Mesendoderm (in vitro differentiated cells): ENCODE measurements at regions not wholly inside any gene's neighbourhood (a gene's known extent, or its start where the extent isn't known, plus 50 kb on each side); places are given as distances from the start of the nearest gene placed in this dataset.

ENCODE experiments used
- DNase-seq: peaks from one replicate; pipeline ENCODE4 v3.0.0; 2013
- H2AK5ac ChIP-seq: 2 replicates; pipeline ENCODE4 v1.6.1; 2013; ENCODE audit warnings: low read length, inconsistent platforms
- H2BK120ac ChIP-seq: 2 replicates; pipeline ENCODE4 v1.6.1; 2013; ENCODE audit warnings: low read depth, mild to moderate bottlenecking, low read length, moderate library complexity, mixed read lengths
- H2BK15ac ChIP-seq: replicated peaks from 2 replicates; pipeline ENCODE4 v1.6.1; 2013; ENCODE audit warnings: low read depth, mild to moderate bottlenecking, moderate library complexity
- H2BK5ac ChIP-seq: 2 replicates; pipeline ENCODE4 v1.6.1; 2013; ENCODE audit warnings: low read length, inconsistent platforms
- H3K18ac ChIP-seq: 2 replicates; pipeline ENCODE4 v1.6.1; 2013; ENCODE audit warnings: mild to moderate bottlenecking, low read length, mixed read lengths
- H3K23ac ChIP-seq: one replicate; pipeline ENCODE4 v1.6.1; 2013; ENCODE audit warnings: low read length
- H3K27ac ChIP-seq: 2 replicates; pipeline ENCODE4 v1.5.1; 2013; ENCODE audit warnings: low read depth, mild to moderate bottlenecking, inconsistent platforms, low read length, moderate library complexity
- H3K27me3 ChIP-seq: 2 replicates; pipeline ENCODE4 v1.6.1; 2013; ENCODE audit warnings: low read length, control low read depth, mild to moderate bottlenecking, inconsistent platforms; ENCODE audit not compliant: insufficient read depth, poor library complexity
- H3K36me3 ChIP-seq: 2 replicates; pipeline ENCODE4 v1.6.1; 2013; ENCODE audit warnings: low read length, inconsistent platforms; ENCODE audit not compliant: control insufficient read depth, insufficient read depth
- H3K4ac ChIP-seq: one replicate; pipeline ENCODE4 v1.6.1; 2013; ENCODE audit warnings: low read depth, mild to moderate bottlenecking, low read length, moderate library complexity
- H3K4me1 ChIP-seq: 2 replicates; pipeline ENCODE4 v1.6.1; 2013; ENCODE audit warnings: low read depth, low read length, inconsistent platforms; ENCODE audit not compliant: control insufficient read depth
- H3K4me2 ChIP-seq: 2 replicates; pipeline ENCODE4 v1.6.1; 2013; ENCODE audit warnings: low read length
- H3K4me3 ChIP-seq: 2 replicates; pipeline ENCODE4 v1.5.1; 2013; ENCODE audit warnings: mild to moderate bottlenecking, low read length
- H3K56ac ChIP-seq: one replicate; pipeline ENCODE4 v1.6.1; 2013; ENCODE audit warnings: low read length
- H3K79me1 ChIP-seq: 2 replicates; pipeline ENCODE4 v1.6.1; 2013; ENCODE audit warnings: low read length, inconsistent platforms
- H3K79me2 ChIP-seq: 2 replicates; pipeline ENCODE4 v1.6.1; 2013; ENCODE audit warnings: mild to moderate bottlenecking, low read length; ENCODE audit not compliant: control insufficient read depth, insufficient read depth
- H3K9ac ChIP-seq: 2 replicates; pipeline ENCODE4 v1.6.1; 2013; ENCODE audit warnings: low read length, inconsistent platforms
- H4K5ac ChIP-seq: one replicate; pipeline ENCODE4 v1.6.1; 2013; ENCODE audit warnings: low read length
- H4K8ac ChIP-seq: one replicate; pipeline ENCODE4 v1.6.1; 2013; ENCODE audit warnings: low read depth, mild to moderate bottlenecking, control low read depth, low read length, moderate library complexity
- WGBS: extraction: QIAGEN DNeasy Blood & Tissue Kit; methylation state at CpG from one replicate; pipeline ENCODE4 v1.1.7; 2013; ENCODE audit warnings: low lambda C conversion rate, missing lambda C conversion rate; ENCODE audit not compliant: insufficient coverage; ENCODE audit errors: extremely low coverage; 5-methylcytosine and 5-hydroxymethylcytosine counted together

- no peak overlapping the region for H3K4me3 ChIP-seq
- no peak overlapping the region for H2BK15ac ChIP-seq
- no peaks in the 10 kb centered on the region for H3K79me2 ChIP-seq
- no peak for DNase-seq
- H3K79me1 ChIP-seq = no peaks in the 10 kb centered on the region
- no peak overlapping the region for H3K27ac ChIP-seq
- no peak overlapping the region for H2AK5ac ChIP-seq
- no peak overlapping the region for H3K23ac ChIP-seq
- H3K4me1 ChIP-seq = no peaks in the 10 kb centered on the region
- no peak overlapping the region for H2BK5ac ChIP-seq
- H3K27me3 ChIP-seq = no peaks in the 10 kb centered on the region
- H3K4ac ChIP-seq = no peak overlapping the region
- H2BK120ac ChIP-seq = no peak overlapping the region
- no peak overlapping the region for H4K8ac ChIP-seq
- WGBS = no CpG with 5 or more reads among the region's 3 CpGs
- H3K36me3 ChIP-seq = no peaks in the 10 kb centered on the region
- no peak overlapping the region for H4K5ac ChIP-seq
- H3K18ac ChIP-seq = no peak overlapping the region
- no peak overlapping the region for H3K9ac ChIP-seq
- no peak overlapping the region for H3K56ac ChIP-seq
- H3K4me2 ChIP-seq = no peak overlapping the region
Observed at GRCh38 chr7:46257761-46258448, 336.8 kb upstream of the IGFBP3 start.

- H3K4me1 ChIP-seq = no peaks in the 10 kb centered on the region
- DNase-seq = no peak
Observed at GRCh38 chr7:46256870-46257661, 336.0 kb upstream of the IGFBP3 start.

GRCh38 chr7:46253520-46253919 lies 332.4 kb upstream of the IGFBP3 start:
- Histone ChIP-seq H2AK5ac (no peak overlapping the region), H3K4me2 (no peak overlapping the region), H3K27me3 (no peaks in the 10 kb centered on the region), H3K36me3 (no peaks in the 10 kb centered on the region), H3K79me2 (no peaks in the 10 kb centered on the region), H3K79me1 (no peaks in the 10 kb centered on the region), H3K4ac (no peak overlapping the region), H4K8ac (no peak overlapping the region), H2BK15ac (no peak overlapping the region), H3K4me1 (no peaks in the 10 kb centered on the region), H3K18ac (no peak overlapping the region), H3K23ac (no peak overlapping the region), H3K27ac (no peak overlapping the region), H3K9ac (no peak overlapping the region), H4K5ac (no peak overlapping the region), H2BK120ac (no peak overlapping the region), H2BK5ac (no peak overlapping the region), H3K4me3 (no peak overlapping the region), H3K56ac (no peak overlapping the region)
- no peak for DNase-seq
- WGBS = no CpG with 5 or more reads among the region's 1 CpG

More at GRCh38 chr7:46256870-46257661, 336.0 kb upstream of the IGFBP3 start:
- Histone ChIP-seq H3K36me3 (no peaks in the 10 kb centered on the region), H2BK120ac (no peak overlapping the region), H2BK5ac (no peak overlapping the region), H3K4ac (no peak overlapping the region), H3K4me3 (no peak overlapping the region), H3K4me2 (no peak overlapping the region), H3K56ac (no peak overlapping the region), H3K27me3 (no peaks in the 10 kb centered on the region), H3K79me2 (no peaks in the 10 kb centered on the region), H4K5ac (no peak overlapping the region), H2AK5ac (no peak overlapping the region), H3K18ac (no peak overlapping the region), H3K27ac (no peak overlapping the region), H4K8ac (no peak overlapping the region), H3K23ac (no peak overlapping the region), H2BK15ac (no peak overlapping the region), H3K79me1 (no peaks in the 10 kb centered on the region), H3K9ac (no peak overlapping the region)
- no CpG with 5 or more reads among the region's 8 CpGs for WGBS

GRCh38 chr7:46247664-46248063 lies 326.6 kb upstream of the IGFBP3 start:
- no peaks in the 10 kb centered on the region for H3K4me1 ChIP-seq
- no peak overlapping the region for H2AK5ac ChIP-seq
- no peak overlapping the region for H3K56ac ChIP-seq
- H3K23ac ChIP-seq = no peak overlapping the region
- H3K79me1 ChIP-seq = no peaks in the 10 kb centered on the region
- no peak overlapping the region for H2BK15ac ChIP-seq
- H4K5ac ChIP-seq = no peak overlapping the region
- H3K27ac ChIP-seq = no peak overlapping the region
- no peak overlapping the region for H4K8ac ChIP-seq
- no peak overlapping the region for H3K4ac ChIP-seq
- no peak for DNase-seq
- H3K4me2 ChIP-seq = no peak overlapping the region
- H2BK5ac ChIP-seq = no peak overlapping the region
- H3K27me3 ChIP-seq = no peaks in the 10 kb centered on the region
- no peak overlapping the region for H3K4me3 ChIP-seq
- no peak overlapping the region for H3K18ac ChIP-seq
- H3K9ac ChIP-seq = no peak overlapping the region
- WGBS = no CpG with 5 or more reads among the region's 1 CpG
- no peak overlapping the region for H2BK120ac ChIP-seq
- H3K36me3 ChIP-seq = no peaks in the 10 kb centered on the region
- H3K79me2 ChIP-seq = no peaks in the 10 kb centered on the region

GRCh38 chr7:46245586-46246111 lies 324.6 kb upstream of the IGFBP3 start:
- no peak overlapping the region for H2BK15ac ChIP-seq
- H3K56ac ChIP-seq = no peak overlapping the region
- no peak overlapping the region for H2BK120ac ChIP-seq
- no peaks in the 10 kb centered on the region for H3K79me1 ChIP-seq
- H4K5ac ChIP-seq = no peak overlapping the region
- H2AK5ac ChIP-seq = no peak overlapping the region
- no peak for DNase-seq
- no peak overlapping the region for H3K23ac ChIP-seq
- H3K18ac ChIP-seq = no peak overlapping the region
- H3K4me2 ChIP-seq = no peak overlapping the region
- H3K27ac ChIP-seq = no peak overlapping the region
- H3K4me1 ChIP-seq = no peaks in the 10 kb centered on the region
- H3K9ac ChIP-seq = no peak overlapping the region
- H3K4ac ChIP-seq = no peak overlapping the region
- H3K36me3 ChIP-seq = no peaks in the 10 kb centered on the region
- WGBS = no CpG with 5 or more reads among the region's 4 CpGs
- no peaks in the 10 kb centered on the region for H3K79me2 ChIP-seq
- H4K8ac ChIP-seq = no peak overlapping the region
- no peak overlapping the region for H3K4me3 ChIP-seq
- H2BK5ac ChIP-seq = no peak overlapping the region
- no peaks in the 10 kb centered on the region for H3K27me3 ChIP-seq
